ENCODE measurements at regions not wholly inside any gene's neighbourhood (a gene's known extent, or its start where the extent isn't known, plus 50 kb on each side); places are given as distances from the start of the nearest gene placed in this dataset.

DNA sequence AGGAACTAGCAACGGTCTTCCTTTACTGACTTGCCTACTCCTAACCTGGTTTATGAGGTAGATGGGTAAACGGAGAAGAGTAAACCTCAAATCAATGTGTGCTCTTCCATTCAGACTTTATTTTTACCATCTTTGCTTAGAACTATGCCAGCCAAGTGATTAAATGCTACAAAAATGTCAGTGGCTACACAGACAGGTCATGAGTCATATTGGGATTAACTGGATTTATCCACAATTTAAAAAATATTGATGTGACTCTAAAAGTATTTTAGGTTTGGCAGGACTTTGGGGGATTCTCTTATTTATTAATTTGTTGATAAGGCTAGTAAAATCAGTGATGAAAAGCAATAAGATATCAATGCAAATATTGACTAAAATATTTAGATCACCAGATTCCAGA lies 275.0 kb downstream of the PLK2 start:
- no peak for TF ChIP-seq CTCF (IDR thresholded peaks at IDR 0.05)
- TF ChIP-seq ZFX (IDR thresholded peaks at IDR 0.05; ENCODE audit: borderline replicate concordance): no peak

All from 22Rv1 (cell line).